Karpas-422 (cell line): ENCODE measurements at regions not wholly inside any gene's neighbourhood (a gene's known extent, or its start where the extent isn't known, plus 50 kb on each side); places are given as distances from the start of the nearest gene placed in this dataset.
"Not testable (repeated sequence)": the region's sequence is repeated elsewhere in the genome, so short reads cannot be mapped to it uniquely, and the experiment has no call there.

Experiments
- DNase-seq: peaks from one replicate; pipeline ENCODE4 v3.0.0-alpha.2; 2015
- H2AFZ ChIP-seq: fragments of 200-600 bp; sonication (generic); 2 replicates; pipeline ENCODE4 v1.6.1; 2014; ENCODE audit warnings: antibody characterized with exemption, low read length, mixed read lengths
- H3K27ac ChIP-seq: fragments of 200-600 bp; sonication (generic); 2 replicates; pipeline ENCODE4 v1.5.1; 2014; ENCODE audit warnings: mild to moderate bottlenecking, low read length, moderate library complexity
- H3K27me3 ChIP-seq: fragments of 200-600 bp; sonication (generic); 2 replicates; pipeline ENCODE4 v1.6.1; 2014; ENCODE audit warnings: low read length, mixed read lengths
- H3K36me3 ChIP-seq: fragments of 200-600 bp; sonication (generic); 2 replicates; pipeline ENCODE4 v1.6.1; 2014; ENCODE audit warnings: low read length, mixed read lengths; ENCODE audit not compliant: insufficient read depth
- H3K4me1 ChIP-seq: fragments of 200-600 bp; sonication (generic); 2 replicates; pipeline ENCODE4 v1.6.1; 2014; ENCODE audit warnings: mild to moderate bottlenecking, low read length, mixed read lengths
- H3K4me2 ChIP-seq: fragments of 200-600 bp; sonication (generic); 2 replicates; pipeline ENCODE4 v1.6.1; 2014; ENCODE audit warnings: low read length, low read depth, mild to moderate bottlenecking; ENCODE audit not compliant: poor library complexity, severe bottlenecking
- H3K4me3 ChIP-seq: fragments of 200-600 bp; sonication (generic); 2 replicates; pipeline ENCODE4 v1.5.1; 2014; ENCODE audit warnings: mild to moderate bottlenecking, antibody characterized with exemption, low read length, mixed read lengths
- H3K79me2 ChIP-seq: fragments of 200-600 bp; sonication (generic); 2 replicates; pipeline ENCODE4 v1.6.1; 2014; ENCODE audit warnings: mild to moderate bottlenecking, low read length, mixed read lengths
- H3K9ac ChIP-seq: fragments of 200-600 bp; sonication (generic); 2 replicates; pipeline ENCODE4 v1.6.0; 2014; ENCODE audit warnings: low read length
- H3K9me2 ChIP-seq: fragments of 200-600 bp; sonication (generic), shearing (Covaris generic); replicated peaks from 2 replicates; pipeline ENCODE4 v1.6.0; 2014; ENCODE audit warnings: mild to moderate bottlenecking, low read length, moderate library complexity; ENCODE audit not compliant: insufficient read depth
- H3K9me3 ChIP-seq: fragments of 300-700, 200-600 bp; sonication (generic); 2 replicates; pipeline ENCODE4 v1.6.1; 2014; ENCODE audit warnings: low read length, mixed read lengths
- H4K20me1 ChIP-seq: fragments of 200-600 bp; sonication (generic); 2 replicates; pipeline ENCODE4 v1.6.1; 2014; ENCODE audit warnings: mild to moderate bottlenecking, antibody characterized with exemption, low read length, low read depth; ENCODE audit not compliant: insufficient read depth

GRCh38 chr21:23809573-23809972 lies 1797.7 kb downstream of the MRPL39 start:
- Histone ChIP-seq H3K4me3 (no peak overlapping the region), H4K20me1 (no peaks in the 10 kb centered on the region), H2AFZ (no peak overlapping the region), H3K9me3 (peaks cover 22% of the 10 kb centered on the region), H3K4me1 (no peaks in the 10 kb centered on the region), H3K79me2 (no peaks in the 10 kb centered on the region), H3K9ac (no peak overlapping the region), H3K27ac (no peak overlapping the region), H3K4me2 (no peak overlapping the region), H3K36me3 (no peaks in the 10 kb centered on the region), H3K27me3 (no peaks in the 10 kb centered on the region), H3K9me2 (no peaks in the 10 kb centered on the region)
- DNase-seq: no peak

- not testable (repeated sequence) for DNase-seq, H3K27ac ChIP-seq
Observed at GRCh38 chr21:23806966-23807548, 1800.2 kb downstream of the MRPL39 start.

GRCh38 chr21:23804866-23805265 lies 1802.4 kb downstream of the MRPL39 start:
- H3K79me2 ChIP-seq: no peaks in the 10 kb centered on the region
- DNase-seq: no peak
- no peaks in the 10 kb centered on the region for H3K9me2 ChIP-seq
- H3K9me3 ChIP-seq: peaks cover 26% of the 10 kb centered on the region
- H3K9ac ChIP-seq: no peak overlapping the region
- no peak overlapping the region for H3K4me3 ChIP-seq
- H4K20me1 ChIP-seq: no peaks in the 10 kb centered on the region
- no peak overlapping the region for H3K4me2 ChIP-seq
- no peak overlapping the region for H3K27ac ChIP-seq
- H3K4me1 ChIP-seq: no peaks in the 10 kb centered on the region
- no peak overlapping the region for H2AFZ ChIP-seq
- no peaks in the 10 kb centered on the region for H3K36me3 ChIP-seq
- H3K27me3 ChIP-seq: no peaks in the 10 kb centered on the region

More at GRCh38 chr21:23806966-23807548, 1800.2 kb downstream of the MRPL39 start:
- not testable (repeated sequence) for H3K79me2 ChIP-seq, H2AFZ ChIP-seq, H3K4me3 ChIP-seq, H3K9ac ChIP-seq, H3K4me2 ChIP-seq, H3K27me3 ChIP-seq, H4K20me1 ChIP-seq, H3K4me1 ChIP-seq, H3K36me3 ChIP-seq, H3K9me2 ChIP-seq
- H3K9me3 ChIP-seq: peaks cover 17% of the 10 kb centered on the region

GRCh38 chr21:23801292-23801691 lies 1806.0 kb downstream of the MRPL39 start:
- peaks cover 35% of the 10 kb centered on the region for H3K9me3 ChIP-seq
- H3K9me2 ChIP-seq: no peaks in the 10 kb centered on the region
- H3K79me2 ChIP-seq: no peaks in the 10 kb centered on the region
- no peaks in the 10 kb centered on the region for H3K36me3 ChIP-seq
- H3K4me1 ChIP-seq: no peaks in the 10 kb centered on the region
- no peak overlapping the region for H3K27ac ChIP-seq
- H3K9ac ChIP-seq: no peak overlapping the region
- DNase-seq: no peak
- no peak overlapping the region for H2AFZ ChIP-seq
- no peaks in the 10 kb centered on the region for H4K20me1 ChIP-seq
- no peak overlapping the region for H3K4me3 ChIP-seq
- H3K27me3 ChIP-seq: no peaks in the 10 kb centered on the region
- no peak overlapping the region for H3K4me2 ChIP-seq

- H4K20me1 ChIP-seq: no peaks in the 10 kb centered on the region
- H2AFZ ChIP-seq: no peak overlapping the region
- H3K36me3 ChIP-seq: no peaks in the 10 kb centered on the region
- no peak overlapping the region for H3K27ac ChIP-seq
- no peak overlapping the region for H3K4me3 ChIP-seq
- H3K9ac ChIP-seq: no peak overlapping the region
- no peaks in the 10 kb centered on the region for H3K4me1 ChIP-seq
- H3K9me3 ChIP-seq: peaks cover 37% of the 10 kb centered on the region
- no peaks in the 10 kb centered on the region for H3K27me3 ChIP-seq
- H3K4me2 ChIP-seq: no peak overlapping the region
- H3K79me2 ChIP-seq: no peaks in the 10 kb centered on the region
- H3K9me2 ChIP-seq: no peaks in the 10 kb centered on the region
- no peak for DNase-seq
Observed at GRCh38 chr21:23799376-23799775, 1807.9 kb downstream of the MRPL39 start.

GRCh38 chr21:23792300-23792699 lies 1815.0 kb downstream of the MRPL39 start:
- H3K4me2 ChIP-seq: no peak overlapping the region
- H3K9ac ChIP-seq: no peak overlapping the region
- DNase-seq: no peak
- H2AFZ ChIP-seq: no peak overlapping the region
- no peaks in the 10 kb centered on the region for H3K79me2 ChIP-seq
- no peak overlapping the region for H3K27ac ChIP-seq
- peaks cover 45% of the 10 kb centered on the region for H3K9me3 ChIP-seq
- no peaks in the 10 kb centered on the region for H4K20me1 ChIP-seq
- no peaks in the 10 kb centered on the region for H3K27me3 ChIP-seq
- H3K36me3 ChIP-seq: no peaks in the 10 kb centered on the region
- H3K4me1 ChIP-seq: no peaks in the 10 kb centered on the region
- H3K9me2 ChIP-seq: no peaks in the 10 kb centered on the region
- no peak overlapping the region for H3K4me3 ChIP-seq

GRCh38 chr21:23789864-23790263 lies 1817.4 kb downstream of the MRPL39 start:
- no peaks in the 10 kb centered on the region for H3K36me3 ChIP-seq
- H3K4me2 ChIP-seq: no peak overlapping the region
- H3K9me3 ChIP-seq: peaks cover 41% of the 10 kb centered on the region
- H3K9me2 ChIP-seq: no peaks in the 10 kb centered on the region
- no peak overlapping the region for H3K27ac ChIP-seq
- H4K20me1 ChIP-seq: no peaks in the 10 kb centered on the region
- no peak overlapping the region for H2AFZ ChIP-seq
- no peaks in the 10 kb centered on the region for H3K4me1 ChIP-seq
- H3K79me2 ChIP-seq: no peaks in the 10 kb centered on the region
- no peak overlapping the region for H3K4me3 ChIP-seq
- DNase-seq: no peak
- no peak overlapping the region for H3K9ac ChIP-seq
- no peaks in the 10 kb centered on the region for H3K27me3 ChIP-seq

GRCh38 chr21:23780326-23780725 lies 1827.0 kb downstream of the MRPL39 start:
- peaks cover 17% of the 10 kb centered on the region for H3K9me3 ChIP-seq
- no peaks in the 10 kb centered on the region for H3K9me2 ChIP-seq
- H3K9ac ChIP-seq: no peak overlapping the region
- no peaks in the 10 kb centered on the region for H3K27me3 ChIP-seq
- no peak overlapping the region for H3K4me3 ChIP-seq
- DNase-seq: no peak
- H4K20me1 ChIP-seq: no peaks in the 10 kb centered on the region
- H2AFZ ChIP-seq: no peak overlapping the region
- no peaks in the 10 kb centered on the region for H3K36me3 ChIP-seq
- H3K79me2 ChIP-seq: no peaks in the 10 kb centered on the region
- H3K4me1 ChIP-seq: no peaks in the 10 kb centered on the region
- H3K27ac ChIP-seq: no peak overlapping the region
- no peak overlapping the region for H3K4me2 ChIP-seq

GRCh38 chr21:23743821-23744220 lies 1863.5 kb downstream of the MRPL39 start:
- Histone ChIP-seq H3K9me2 (no peaks in the 10 kb centered on the region), H4K20me1 (no peaks in the 10 kb centered on the region), H3K36me3 (no peaks in the 10 kb centered on the region), H3K27ac (no peak overlapping the region), H2AFZ (no peak overlapping the region), H3K9me3 (peaks cover 25% of the 10 kb centered on the region), H3K4me2 (no peak overlapping the region), H3K4me3 (no peak overlapping the region), H3K27me3 (no peaks in the 10 kb centered on the region), H3K9ac (no peak overlapping the region), H3K79me2 (no peaks in the 10 kb centered on the region), H3K4me1 (no peaks in the 10 kb centered on the region)
- DNase-seq: no peak
